Omental fat pad (tissue), 3 donors: ENCODE measurements at regions not wholly inside any gene's neighbourhood (a gene's known extent, or its start where the extent isn't known, plus 50 kb on each side); places are given as distances from the start of the nearest gene placed in this dataset.

Experiments used
- ATAC-seq: fragments of 150-250 bp; one replicate; pipeline ENCODE4 v1.9.1; 2016; ENCODE audit warnings: mild to moderate bottlenecking, moderate library complexity; ENCODE audit not compliant: low FRiP score
- DNase-seq: peaks from one replicate; pipeline ENCODE4 v3.0.0-alpha.2; 2019; ENCODE audit warnings: low spot score
- CTCF ChIP-seq, 3 donors: fragments of 450-650 bp; IDR thresholded peaks; one replicate each; pipeline ENCODE4 v1.5.1; 2016 to 2017; ENCODE audit warnings: antibody characterized with exemption in 3 of 3, mild to moderate bottlenecking in 3 of 3, moderate library complexity in 2 of 3

DNA sequence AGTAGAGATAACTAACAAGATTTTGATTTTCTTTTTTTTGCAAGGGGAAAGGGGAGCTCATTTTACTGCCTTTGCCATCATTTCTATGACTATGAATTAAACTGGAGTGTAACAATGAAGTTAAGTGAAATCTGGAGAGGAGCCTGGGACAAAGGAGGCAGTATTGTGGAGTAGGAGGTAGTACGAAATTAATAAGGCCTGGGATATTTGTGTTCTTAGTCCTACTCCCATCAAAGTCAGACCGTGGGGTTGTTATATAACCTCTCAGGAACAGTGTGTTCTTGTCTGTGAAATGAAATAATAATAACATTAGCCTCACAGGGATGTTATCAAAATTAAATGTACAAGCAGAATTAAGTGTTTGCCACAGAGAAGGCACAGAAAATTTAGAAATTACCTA lies 204.3 kb upstream of the EMCN start:
- TF ChIP-seq CTCF (IDR thresholded peaks at IDR 0.05) = no peak
- no peak for ATAC-seq
- no peak for DNase-seq

DNA sequence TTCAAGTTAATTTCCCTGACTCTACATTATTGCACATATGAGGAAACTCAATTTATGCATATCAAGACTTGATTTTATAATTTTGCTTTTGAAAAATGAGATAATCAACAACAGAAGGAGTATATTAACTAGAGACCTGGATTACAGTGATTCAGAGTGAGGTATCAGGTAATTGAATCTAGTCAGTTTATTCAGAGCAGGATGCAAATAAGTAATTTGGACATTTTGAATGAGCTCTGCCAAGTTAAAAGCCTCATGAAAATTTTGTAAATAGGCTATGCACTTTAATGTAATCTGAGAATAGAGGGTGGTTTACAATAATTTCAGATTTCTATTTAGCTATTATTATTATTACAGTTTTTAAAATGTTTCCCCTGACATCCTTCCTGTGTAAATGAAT lies 203.7 kb upstream of the EMCN start:
- ATAC-seq (no peak), DNase-seq (no peak)
- no peak for TF ChIP-seq CTCF (IDR thresholded peaks at IDR 0.05)

DNA sequence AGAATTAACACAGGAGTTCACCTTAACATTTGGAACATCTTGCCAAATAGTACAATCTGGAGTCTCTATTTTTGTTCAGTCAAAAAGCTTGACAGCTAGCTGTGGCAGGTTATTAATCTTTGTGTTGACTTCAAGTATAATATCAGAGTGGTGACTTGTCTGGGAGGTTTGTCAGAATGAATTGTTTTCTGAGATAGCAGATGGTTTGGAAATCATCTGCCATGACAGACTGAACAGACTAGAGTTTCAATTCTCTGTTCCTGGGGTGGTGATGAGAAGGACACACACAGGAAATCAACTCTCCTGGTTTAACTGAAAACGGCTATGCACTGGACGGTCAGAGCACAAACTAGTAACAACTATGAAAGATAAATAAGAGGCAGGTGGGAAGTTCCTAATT lies 203.3 kb upstream of the EMCN start:
- ATAC-seq = no peak
- no peak for TF ChIP-seq CTCF (IDR thresholded peaks at IDR 0.05)

GRCh38 chr4:100716416-100716815 lies 198.6 kb upstream of the EMCN start:
- no peak for TF ChIP-seq CTCF (IDR thresholded peaks at IDR 0.05)
- DNase-seq (no peak), ATAC-seq (no peak)

More for the DNA sequence above, 203.3 kb upstream of the EMCN start:
- DNase-seq = no peak

DNA sequence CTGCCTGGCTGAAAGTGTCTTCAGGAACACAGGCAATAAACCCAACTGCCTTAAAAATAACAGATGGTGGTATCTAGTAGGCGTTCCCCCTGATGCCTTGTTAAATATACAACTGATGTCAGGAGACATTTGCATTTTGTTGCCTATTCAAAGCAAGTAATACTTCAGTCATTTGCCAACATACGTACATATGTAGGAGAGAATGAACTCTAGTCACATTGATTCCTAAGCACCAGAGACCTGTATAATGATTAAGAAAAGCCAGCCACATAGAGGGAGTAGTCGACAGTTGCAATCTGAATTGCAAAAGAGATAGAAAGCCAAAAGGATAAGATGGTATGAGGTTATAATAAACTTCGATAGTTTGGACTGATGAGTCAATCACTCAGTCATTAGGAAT lies 191.0 kb upstream of the EMCN start:
- DNase-seq (no peak), ATAC-seq (no peak)
- TF ChIP-seq CTCF (IDR thresholded peaks at IDR 0.05) = no peak

GRCh38 chr4:100707786-100708185 lies 190.0 kb upstream of the EMCN start:
- ATAC-seq = no peak
- no peak for TF ChIP-seq CTCF (IDR thresholded peaks at IDR 0.05)
- no peak for DNase-seq

DNA sequence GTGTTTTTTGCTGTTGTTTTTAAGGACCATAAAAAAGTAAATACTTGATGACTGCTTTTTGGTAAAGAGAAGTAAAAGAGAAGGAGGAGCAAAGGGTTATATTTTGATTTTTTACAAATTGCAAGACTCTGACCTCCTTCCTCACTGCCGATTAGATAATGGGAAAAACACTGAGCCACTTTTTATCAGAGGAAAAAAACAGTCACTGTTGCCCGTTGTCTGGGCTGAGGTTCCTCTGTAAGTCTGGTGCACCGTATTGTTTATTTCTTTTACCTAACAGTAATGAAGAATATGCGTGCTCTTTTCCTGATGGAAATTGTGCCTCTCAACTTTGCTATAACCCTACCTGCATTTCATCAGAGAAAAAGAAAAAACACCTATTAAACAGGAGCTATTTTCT lies 178.7 kb upstream of the EMCN start:
- no peak for TF ChIP-seq CTCF (IDR thresholded peaks at IDR 0.05)
- ATAC-seq (no peak), DNase-seq (no peak)
